ENCODE measurements at regions not wholly inside any gene's neighbourhood (a gene's known extent, or its start where the extent isn't known, plus 50 kb on each side); places are given as distances from the start of the nearest gene placed in this dataset.

- DNase-seq = no peak
These were observed 276.5 kb upstream of the KCNMB2 start for GRCh38 chr3:178259703-178260102.

- DNase-seq = no peak
These were observed 275.2 kb upstream of the KCNMB2 start for GRCh38 chr3:178260887-178261565.

- no peak for DNase-seq
These were observed 272.9 kb upstream of the KCNMB2 start for GRCh38 chr3:178263236-178263916.

- no peak for DNase-seq
These were observed 268.9 kb upstream of the KCNMB2 start for GRCh38 chr3:178267158-178267844.

- no peak for DNase-seq
These were observed 265.4 kb upstream of the KCNMB2 start for GRCh38 chr3:178270838-178271237.

- no peak for DNase-seq
These were observed 264.4 kb upstream of the KCNMB2 start for GRCh38 chr3:178271740-178272387.

- no peak for DNase-seq
These were observed 263.4 kb upstream of the KCNMB2 start for GRCh38 chr3:178272841-178273240.

- DNase-seq = no peak
These were observed 261.5 kb upstream of the KCNMB2 start for GRCh38 chr3:178274711-178275110.

GRCh38 chr3:178275311-178275710 lies 260.9 kb upstream of the KCNMB2 start:
- DNase-seq = no peak

- DNase-seq = no peak
These were observed 260.4 kb upstream of the KCNMB2 start for GRCh38 chr3:178275793-178276192.

GRCh38 chr3:178277605-178278004 lies 258.6 kb upstream of the KCNMB2 start:
- DNase-seq = no peak

- no peak for DNase-seq
These were observed 252.7 kb upstream of the KCNMB2 start for GRCh38 chr3:178283561-178283960.

GRCh38 chr3:178284181-178284580 lies 252.1 kb upstream of the KCNMB2 start:
- no peak for DNase-seq

- no peak for DNase-seq
These were observed 248.2 kb upstream of the KCNMB2 start for GRCh38 chr3:178288074-178288473.

- DNase-seq = no peak
These were observed 246.6 kb upstream of the KCNMB2 start for GRCh38 chr3:178289544-178290160.

- no peak for DNase-seq
These were observed 244.5 kb upstream of the KCNMB2 start for GRCh38 chr3:178291574-178292370.

GRCh38 chr3:178295292-178295912 lies 240.8 kb upstream of the KCNMB2 start:
- no peak for DNase-seq

- no peak for DNase-seq
These were observed 239.0 kb upstream of the KCNMB2 start for GRCh38 chr3:178297199-178297598.

GRCh38 chr3:178297740-178298139 lies 238.5 kb upstream of the KCNMB2 start:
- DNase-seq = no peak

- no peak for DNase-seq
These were observed 235.7 kb upstream of the KCNMB2 start for GRCh38 chr3:178300441-178300959.
